ENCODE measurements at regions not wholly inside any gene's neighbourhood (a gene's known extent, or its start where the extent isn't known, plus 50 kb on each side); places are given as distances from the start of the nearest gene placed in this dataset.
"Not testable (repeated sequence)": the region's sequence is repeated elsewhere in the genome, so short reads cannot be mapped to it uniquely, and the experiment has no call there.

- no peak for TF ChIP-seq CTCF (IDR thresholded peaks at IDR 0.05; ENCODE audit: low read depth, low read length, missing control alignments)
- H3K4me3 ChIP-seq (ENCODE audit: low read depth, low read length), result no peak overlapping the region
- no peak for DNase-seq (ENCODE audit: low read depth)
- in situ Hi-C loops (cut with HindIII; ENCODE audit: low sequenced_read_pairs), result no loop called here
Observed at GRCh38 chr10:84706431-84706830, 378.0 kb downstream of the CCSER2 start.

GRCh38 chr10:84706875-84707274 lies 378.5 kb downstream of the CCSER2 start:
- in situ Hi-C loops (cut with HindIII; ENCODE audit: low sequenced_read_pairs), result no loop called here
- TF ChIP-seq CTCF (IDR thresholded peaks at IDR 0.05; ENCODE audit: low read depth, low read length, missing control alignments), result no peak
- no peak overlapping the region for H3K4me3 ChIP-seq (ENCODE audit: low read depth, low read length)
- no peak for DNase-seq (ENCODE audit: low read depth)

- H3K4me3 ChIP-seq (ENCODE audit: low read depth, low read length), result no peak overlapping the region
- TF ChIP-seq CTCF (IDR thresholded peaks at IDR 0.05; ENCODE audit: low read depth, low read length, missing control alignments), result peak; percentile 60
- in situ Hi-C loops (cut with HindIII; ENCODE audit: low sequenced_read_pairs), result no loop called here
- no peak for DNase-seq (ENCODE audit: low read depth)
Observed at GRCh38 chr10:84715911-84716310, 387.5 kb downstream of the CCSER2 start.

- no peak for TF ChIP-seq CTCF (IDR thresholded peaks at IDR 0.05; ENCODE audit: low read depth, low read length, missing control alignments)
- no peak overlapping the region for H3K4me3 ChIP-seq (ENCODE audit: low read depth, low read length)
- in situ Hi-C loops (cut with HindIII; ENCODE audit: low sequenced_read_pairs), result no loop called here
- no peak for DNase-seq (ENCODE audit: low read depth)
Observed at GRCh38 chr10:84718877-84719616, 390.7 kb downstream of the CCSER2 start.

GRCh38 chr10:84719687-84720086 lies 391.3 kb downstream of the CCSER2 start:
- DNase-seq (ENCODE audit: low read depth), result no peak
- TF ChIP-seq CTCF (IDR thresholded peaks at IDR 0.05; ENCODE audit: low read depth, low read length, missing control alignments), result no peak
- no peak overlapping the region for H3K4me3 ChIP-seq (ENCODE audit: low read depth, low read length)
- in situ Hi-C loops (cut with HindIII; ENCODE audit: low sequenced_read_pairs), result no loop called here

GRCh38 chr10:84727398-84727797 lies 399.0 kb downstream of the CCSER2 start:
- TF ChIP-seq CTCF (IDR thresholded peaks at IDR 0.05; ENCODE audit: low read depth, low read length, missing control alignments), result no peak
- in situ Hi-C loops (cut with HindIII; ENCODE audit: low sequenced_read_pairs), result no loop called here
- no peak overlapping the region for H3K4me3 ChIP-seq (ENCODE audit: low read depth, low read length)
- no peak for DNase-seq (ENCODE audit: low read depth)

GRCh38 chr10:84739126-84739525 lies 410.7 kb downstream of the CCSER2 start:
- DNase-seq (ENCODE audit: low read depth), result not testable (repeated sequence)

More at GRCh38 chr10:84739126-84739525, 410.7 kb downstream of the CCSER2 start:
- H3K4me3 ChIP-seq (ENCODE audit: low read depth, low read length); in situ Hi-C loops (cut with HindIII; ENCODE audit: low sequenced_read_pairs): not testable (repeated sequence)

All from astrocyte of the cerebellum (primary cell).